K562 (cell line): ENCODE measurements at regions not wholly inside any gene's neighbourhood (a gene's known extent, or its start where the extent isn't known, plus 50 kb on each side); places are given as distances from the start of the nearest gene placed in this dataset.

ENCODE experiments used
- ATAC-seq: fragments of 200-7000 bp; cut with Tn5 transposase; 3 replicates; pipeline ENCODE4 v1.9.1; 2020; ENCODE audit warnings: moderate library complexity
- BruUV-seq: library from RNA; stranded (reverse); fragments of 400-500 nt; replicated peaks from 2 replicates; lab custom pipeline; 2021; lab: Mats Ljungman, UMichigan
- CTCF ChIA-PET: fragments of 300-600 bp; formaldehyde crosslinking; extraction: SDS; loops from one replicate; lab custom pipeline; 2021; ENCODE audit warnings: low intra/inter-chr PET ratio; lab: Yijun Ruan, JAX
- POLR2A ChIA-PET: fragments of 300-600, 350-650 bp; sonication (Branson Sonifier 250); formaldehyde crosslinking; extraction: SDS; loops from one replicate; lab custom pipeline; 2021; ENCODE audit warnings: antibody characterized with exemption, inconsistent platforms; lab: Yijun Ruan, JAX
- DNase-seq, 4 experiments: peaks; one replicate each; pipeline versions ENCODE4 v3.0.0 to v3.0.0-alpha.2; 2011 to 2018; ENCODE audit warnings: low spot score in 3 of 4, mixed read lengths in 3 of 4; ENCODE audit errors: extremely low read depth in 1 of 4
- FAIRE-seq: peaks from 2 replicates; lab custom pipeline; 2011; peaks lifted over from hg19 to GRCh38; lab: Jason Lieb, UNC
- H2AFZ ChIP-seq: 2 replicates; pipeline ENCODE4 v1.6.0; 2011; ENCODE audit warnings: low read depth, low read length, control low read depth, inconsistent platforms
- H3K27ac ChIP-seq: fragments of 200-600 bp; 3 replicates; pipeline ENCODE4 v1.8.0; 2011; ENCODE audit warnings: low read depth, mild to moderate bottlenecking, control low read depth, inconsistent platforms, low read length, moderate library complexity, mixed read lengths; ENCODE audit errors: extremely low read depth
- H3K27me3 ChIP-seq, 2 experiments: fragments of 300-600 bp in 1 of 2; 2 replicates in 1 of 2; 3 replicates in 1 of 2; pipeline versions ENCODE4 v1.6.0 to v1.8.0; 2011; ENCODE audit warnings: inconsistent platforms in 2 of 2, low read length in 2 of 2, mild to moderate bottlenecking in 1 of 2, mixed read lengths in 1 of 2, moderate library complexity in 1 of 2; ENCODE audit not compliant: control insufficient read depth in 2 of 2, insufficient read depth in 2 of 2
- H3K36me3 ChIP-seq: fragments of 300-600 bp; 3 replicates; pipeline ENCODE4 v1.8.0; 2011; ENCODE audit warnings: mild to moderate bottlenecking, low read length, inconsistent platforms; ENCODE audit not compliant: control insufficient read depth, insufficient read depth
- H3K4me1 ChIP-seq, 2 experiments: fragments of 200-600 bp in 1 of 2; replicated peaks in 1 of 2; 2 replicates in 1 of 2; 3 replicates in 1 of 2; pipeline versions ENCODE4 v1.5.1 to v1.8.0; 2011; ENCODE audit warnings: inconsistent platforms in 2 of 2, low read length in 2 of 2, mild to moderate bottlenecking in 1 of 2, mixed read lengths in 1 of 2, moderate library complexity in 1 of 2; ENCODE audit not compliant: control insufficient read depth in 2 of 2, insufficient read depth in 2 of 2
- H3K4me2 ChIP-seq: 2 replicates; pipeline ENCODE4 v1.6.1; 2011; ENCODE audit warnings: low read length, control low read depth, inconsistent platforms, mixed read lengths; ENCODE audit not compliant: insufficient read depth
- H3K4me3 ChIP-seq: fragments of 200-600 bp; sonication (generic), shearing (Covaris generic); 2 replicates; pipeline ENCODE4 v1.5.1; 2016; ENCODE audit warnings: control low read depth, inconsistent platforms
- H3K79me2 ChIP-seq: fragments of 200-600 bp; 3 replicates; pipeline ENCODE4 v1.8.0; 2011; ENCODE audit warnings: low read length, inconsistent platforms; ENCODE audit not compliant: control insufficient read depth, insufficient read depth
- H3K9ac ChIP-seq, 2 experiments: 2 replicates each; pipeline versions ENCODE4 v1.6.0 to v1.6.1; 2011; ENCODE audit warnings: low read depth in 2 of 2, low read length in 2 of 2, control low read depth in 1 of 2, inconsistent platforms in 1 of 2, mild to moderate bottlenecking in 1 of 2, mixed read lengths in 1 of 2; ENCODE audit not compliant: insufficient read depth in 1 of 2
- H3K9me1 ChIP-seq: one replicate; pipeline ENCODE4 v1.6.0; 2011; ENCODE audit warnings: inconsistent platforms, mild to moderate bottlenecking, low read length, moderate library complexity; ENCODE audit not compliant: control insufficient read depth, insufficient read depth
- H3K9me3 ChIP-seq: replicated peaks from 2 replicates; pipeline ENCODE4 v1.5.1; 2011; ENCODE audit warnings: low read depth, low read length, inconsistent platforms; ENCODE audit not compliant: control insufficient read depth, insufficient read depth
- H4K20me1 ChIP-seq: replicated peaks from 2 replicates; pipeline ENCODE4 v1.6.1; 2011; ENCODE audit warnings: low read length, inconsistent platforms, mixed read lengths; ENCODE audit not compliant: control insufficient read depth, insufficient read depth
- CBFB ChIP-seq: sonication (generic); formaldehyde crosslinking; IDR thresholded peaks from 2 replicates; pipeline ENCODE4 v1.4.0; 2020; ENCODE audit warnings: mild to moderate bottlenecking, missing genetic modification reagents
- CHD4 ChIP-seq: fragments of 200-600 bp; sonication (generic); IDR thresholded peaks from 3 replicates; pipeline ENCODE4 v1.6.1; 2012; ENCODE audit warnings: low read depth, mild to moderate bottlenecking, mixed read lengths, low read length, inconsistent platforms; ENCODE audit not compliant: insufficient read depth, insufficient replicate concordance, poor library complexity, severe bottlenecking
- DLX4 ChIP-seq: fragments of 250-450 bp; sonication (Bioruptor Pico); IDR thresholded peaks from 2 replicates; pipeline ENCODE4 v1.6.1; 2021; ENCODE audit warnings: mild to moderate bottlenecking
- SIN3B ChIP-seq: fragments of 450-650 bp; IDR thresholded peaks from 2 replicates; pipeline ENCODE4 v1.6.1; 2017; ENCODE audit warnings: low read depth, mild to moderate bottlenecking, moderate library complexity
- SMARCA5 ChIP-seq: fragments of 450-650 bp; IDR thresholded peaks from 2 replicates; pipeline ENCODE4 v1.6.1; 2016
- SMARCB1 ChIP-seq: IDR thresholded peaks from 2 replicates; pipeline ENCODE4 v1.6.1; 2011; ENCODE audit warnings: improper control_type of control experiment, low read depth; ENCODE audit not compliant: insufficient read length
- SOX6 ChIP-seq: fragments of 450-650 bp; IDR thresholded peaks from 2 replicates; pipeline ENCODE4 v1.6.1; 2014; ENCODE audit warnings: mild to moderate bottlenecking
- STAT5A ChIP-seq: IDR thresholded peaks from 2 replicates; pipeline ENCODE4 v1.6.1; 2012; ENCODE audit warnings: low read length, inconsistent platforms, borderline replicate concordance
- ZBED1 ChIP-seq: IDR thresholded peaks from 2 replicates; pipeline ENCODE4 v1.6.1; 2014
- ZNF12 ChIP-seq: sonication (generic); formaldehyde crosslinking; IDR thresholded peaks from 2 replicates; pipeline ENCODE4 v1.4.0; 2020; ENCODE audit warnings: mild to moderate bottlenecking, missing genetic modification reagents
- WGBS: fragments of 100-300 bp; shearing (Covaris generic); methylation state at CpG from one replicate; pipeline ENCODE4 v1.1.6; 2016; ENCODE audit warnings: low coverage, mixed read lengths; ENCODE audit not compliant: insufficient coverage; ENCODE audit errors: missing lambda C conversion rate; 5-methylcytosine and 5-hydroxymethylcytosine counted together
- in situ Hi-C: fragments of 300-500 bp; cut with MboI; formaldehyde crosslinking; loops from 4 replicates; pipeline ENCODE4 v1.15.0; 2018; ENCODE audit warnings: inconsistent platforms, mixed read lengths
- intact Hi-C: fragments of 100-400 bp; cut with micrococcal nuclease; formaldehyde crosslinking; loops from 2 replicates; pipeline ENCODE4 v1.14.2; 2022
- TF ChIP-seq, protein P1 (sequence below): fragments of 450-650 bp; formaldehyde crosslinking; conservative IDR thresholded peaks from 2 replicates; pipeline ENCODE4 v1.4.0; 2022; ENCODE audit warnings: mild to moderate bottlenecking, missing genetic modification characterization
- TF ChIP-seq, protein P2 (sequence below): sonication (generic); formaldehyde crosslinking; IDR thresholded peaks from 2 replicates; pipeline ENCODE4 v1.9.0; 2022; ENCODE audit warnings: mild to moderate bottlenecking, missing genetic modification reagents

- Histone ChIP-seq H3K27me3 (peaks cover 57 to 80% of the 10 kb centered on the region in 2 experiments), H3K4me3 (no peak overlapping the region), H3K36me3 (no peaks in the 10 kb centered on the region), H3K4me2 (no peak overlapping the region), H3K9me3 (no peaks in the 10 kb centered on the region), H3K9me1 (no peaks in the 10 kb centered on the region), H3K27ac (no peak overlapping the region)
- ChIA-PET CTCF (no interaction called here), POLR2A (no interaction called here)
- under 1% methylated on average over 9 of the region's 9 CpGs for WGBS
- DNase-seq: no peak
- intact Hi-C loops: no loop called here
- FAIRE-seq: no peak
- TF ChIP-seq ZBED1: no peak
- TF ChIP-seq SMARCB1: no peak
- no peak for TF ChIP-seq CHD4
- no peak for TF ChIP-seq SMARCA5
- TF ChIP-seq STAT5A: no peak
- TF ChIP-seq ZNF12 (CRISPR knock-in tag): no peak
- TF ChIP-seq, protein P1, sequence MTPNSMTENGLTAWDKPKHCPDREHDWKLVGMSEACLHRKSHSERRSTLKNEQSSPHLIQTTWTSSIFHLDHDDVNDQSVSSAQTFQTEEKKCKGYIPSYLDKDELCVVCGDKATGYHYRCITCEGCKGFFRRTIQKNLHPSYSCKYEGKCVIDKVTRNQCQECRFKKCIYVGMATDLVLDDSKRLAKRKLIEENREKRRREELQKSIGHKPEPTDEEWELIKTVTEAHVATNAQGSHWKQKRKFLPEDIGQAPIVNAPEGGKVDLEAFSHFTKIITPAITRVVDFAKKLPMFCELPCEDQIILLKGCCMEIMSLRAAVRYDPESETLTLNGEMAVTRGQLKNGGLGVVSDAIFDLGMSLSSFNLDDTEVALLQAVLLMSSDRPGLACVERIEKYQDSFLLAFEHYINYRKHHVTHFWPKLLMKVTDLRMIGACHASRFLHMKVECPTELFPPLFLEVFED (CRISPR knock-in tag): no peak
- no peak for TF ChIP-seq SIN3B
- no peak for TF ChIP-seq CBFB
- no peak for TF ChIP-seq SOX6
- TF ChIP-seq DLX4: no peak
- TF ChIP-seq, protein P2, sequence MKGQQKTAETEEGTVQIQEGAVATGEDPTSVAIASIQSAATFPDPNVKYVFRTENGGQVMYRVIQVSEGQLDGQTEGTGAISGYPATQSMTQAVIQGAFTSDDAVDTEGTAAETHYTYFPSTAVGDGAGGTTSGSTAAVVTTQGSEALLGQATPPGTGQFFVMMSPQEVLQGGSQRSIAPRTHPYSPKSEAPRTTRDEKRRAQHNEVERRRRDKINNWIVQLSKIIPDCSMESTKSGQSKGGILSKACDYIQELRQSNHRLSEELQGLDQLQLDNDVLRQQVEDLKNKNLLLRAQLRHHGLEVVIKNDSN: no peak
- TF ChIP-seq, all 486 proteins: peak for 0
- Histone ChIP-seq H3K4me1 (no peaks in the 10 kb centered on the region), H2AFZ (no peak overlapping the region), H3K9ac (no peak overlapping the region), H4K20me1 (peaks cover 13% of the 10 kb centered on the region; the same call in 1 of the 2 replicates), H3K79me2 (no peaks in the 10 kb centered on the region)
- no peak for ATAC-seq
- in situ Hi-C loops: no loop called here
- no TSS peak for BruUV-seq
Observed at GRCh38 chr7:156198277-156198676, 386.0 kb upstream of the SHH start.
